NCI-H524 (cell line): ENCODE measurements at regions not wholly inside any gene's neighbourhood (a gene's known extent, or its start where the extent isn't known, plus 50 kb on each side); places are given as distances from the start of the nearest gene placed in this dataset.
A peak's percentile ranks its signal among the peaks of the same experiment; 100 is the strongest.

Experiments used
- DNase-seq, 2 experiments: peaks; one replicate each; lab custom pipeline; 2025; lab: John Stamatoyannopoulos, UW

DNA sequence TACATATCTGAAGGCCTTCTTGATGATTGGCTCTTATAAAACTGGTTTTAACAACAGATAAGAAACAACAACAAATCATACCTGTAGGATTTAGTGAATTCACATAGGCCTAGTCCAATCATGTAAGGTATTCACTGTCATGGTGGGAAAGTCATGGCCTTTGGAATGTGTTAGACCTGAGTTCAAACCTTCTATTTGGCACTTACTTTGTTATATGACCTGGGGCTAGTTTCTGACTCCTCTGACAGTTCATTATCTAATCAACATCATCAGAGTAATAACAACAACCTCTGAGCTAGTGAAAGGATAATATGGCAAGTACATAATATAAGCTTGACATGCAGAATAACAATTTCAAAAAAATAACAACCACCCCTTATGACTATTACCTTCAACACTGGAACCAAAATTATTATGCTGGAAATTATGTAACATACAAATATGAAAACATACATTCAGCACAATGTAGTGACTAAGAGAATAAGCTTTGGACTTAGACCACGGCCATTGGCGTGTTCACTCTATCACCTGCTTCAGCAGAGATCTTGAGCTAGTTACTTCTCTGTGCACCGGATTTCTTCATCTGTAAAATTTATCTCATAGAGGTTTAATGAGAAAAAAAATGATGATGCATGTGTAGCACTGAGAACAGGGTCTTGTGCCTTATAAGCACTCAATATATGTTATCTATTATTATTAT lies 597.6 kb downstream of the LMO4 start:
- no peak for DNase-seq

DNA sequence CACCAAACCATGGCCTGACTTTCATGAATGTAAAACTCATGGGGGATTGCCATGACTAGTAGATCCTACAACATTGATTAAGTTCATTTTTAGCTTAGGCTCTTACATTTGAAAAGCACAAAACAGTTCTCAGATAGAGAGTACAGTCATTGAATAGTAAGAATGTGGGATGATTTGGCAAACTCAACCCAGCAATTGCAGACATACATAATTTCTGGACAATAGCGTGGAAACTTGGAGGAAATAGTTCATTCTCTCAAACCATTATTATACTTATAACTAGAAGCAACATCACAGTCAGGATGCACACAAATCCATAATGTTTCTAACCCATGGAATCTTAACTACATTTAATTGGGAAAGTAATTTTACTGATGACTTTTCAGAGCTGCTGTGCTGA lies 598.2 kb downstream of the LMO4 start:
- no peak for DNase-seq

DNA sequence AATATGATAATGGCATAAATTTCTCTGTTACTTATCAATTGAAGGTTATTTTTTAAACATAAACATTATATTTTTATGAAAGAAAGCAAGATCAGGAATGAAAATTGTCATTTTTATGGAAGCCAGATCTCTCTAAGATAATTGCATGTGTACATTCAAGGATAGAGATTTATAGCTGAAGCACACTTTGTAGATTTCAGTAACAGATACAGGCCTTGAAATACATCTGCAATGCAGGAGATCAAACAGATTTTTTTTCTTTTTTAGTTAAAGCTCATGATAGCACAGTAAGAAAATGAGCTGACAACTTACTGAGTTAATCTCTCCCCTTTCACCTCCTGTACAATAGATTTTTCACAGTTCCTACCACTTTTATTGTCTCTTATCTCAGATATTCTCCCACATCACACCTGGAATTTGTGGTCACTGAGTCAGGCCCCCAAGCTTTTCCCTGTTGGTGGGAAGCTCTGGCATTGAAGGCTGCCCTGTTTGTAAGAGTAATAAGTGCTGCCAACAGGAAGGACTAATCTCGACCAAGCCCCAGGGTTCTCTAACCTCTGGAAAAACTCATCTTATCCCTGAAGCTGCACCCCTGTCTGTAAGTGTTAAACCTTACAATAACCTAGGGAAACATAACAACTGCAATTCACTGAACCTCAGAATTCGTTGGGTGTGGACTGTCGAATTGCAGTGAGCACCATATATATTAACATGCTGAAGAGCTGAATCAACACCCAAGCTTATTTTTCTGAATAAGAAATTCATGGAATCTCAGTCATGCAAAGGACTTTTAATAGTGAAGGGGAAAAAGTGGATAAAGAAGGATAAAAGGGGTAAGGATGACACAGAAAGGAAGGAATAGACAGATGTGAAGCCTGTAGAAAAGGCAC lies 599.0 kb downstream of the LMO4 start:
- DNase-seq = no peak

DNA sequence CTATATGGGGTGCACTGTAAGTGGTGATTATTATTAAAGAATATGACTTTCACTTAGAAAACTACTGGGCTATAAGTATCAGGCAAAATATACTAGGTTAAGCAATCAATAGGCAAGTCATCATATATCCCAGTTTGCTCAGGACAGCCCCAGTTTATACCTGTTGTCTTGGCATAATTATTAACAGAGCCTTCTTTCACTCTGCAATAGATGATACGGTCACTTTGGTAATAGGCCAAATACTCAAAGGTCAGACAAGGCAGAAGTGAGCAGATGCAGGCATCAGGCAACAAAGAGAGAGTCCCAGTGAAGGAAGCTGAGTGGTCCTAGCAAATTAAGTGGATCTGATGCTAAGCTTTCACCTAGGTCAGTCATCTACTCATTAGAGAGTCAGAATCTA lies 599.9 kb downstream of the LMO4 start:
- no peak for DNase-seq

DNA sequence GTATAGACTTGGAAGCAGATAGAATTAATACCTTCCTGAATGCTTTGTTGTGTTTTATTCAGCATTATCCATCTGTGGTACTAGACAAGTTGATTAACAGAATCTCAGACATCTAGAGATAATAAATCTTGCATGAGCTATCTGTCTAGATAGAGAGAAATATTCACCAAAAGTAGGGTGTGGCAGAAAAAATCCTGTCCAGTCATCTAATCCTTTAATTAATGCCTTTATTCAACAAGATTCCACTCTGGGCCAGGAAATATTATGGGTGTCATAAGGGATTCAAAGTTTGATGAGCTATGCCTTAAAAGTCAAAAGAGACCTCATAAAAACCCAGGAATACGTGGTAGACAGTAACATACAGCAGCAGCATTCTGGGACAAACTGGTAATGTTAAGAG lies 601.2 kb downstream of the LMO4 start:
- DNase-seq = no peak

DNA sequence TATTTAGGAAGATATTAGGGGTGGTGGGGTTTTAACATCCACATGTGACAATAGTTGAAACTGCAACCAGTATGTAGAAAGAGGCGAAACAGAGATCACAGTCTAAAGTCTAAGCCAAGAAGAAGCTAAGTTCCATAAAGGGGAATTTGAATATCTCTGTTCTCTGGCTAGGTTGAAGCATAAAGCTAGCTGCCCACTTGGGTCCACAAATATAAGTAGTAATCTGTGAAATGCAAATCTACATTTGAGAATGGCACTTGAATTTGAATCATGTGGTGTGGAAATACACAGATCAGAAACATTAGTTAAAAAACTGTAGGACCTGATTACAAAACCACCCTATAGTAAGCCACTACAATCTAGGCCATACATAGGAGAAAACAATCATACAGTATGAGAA lies 602.1 kb downstream of the LMO4 start:
- no peak for DNase-seq

DNA sequence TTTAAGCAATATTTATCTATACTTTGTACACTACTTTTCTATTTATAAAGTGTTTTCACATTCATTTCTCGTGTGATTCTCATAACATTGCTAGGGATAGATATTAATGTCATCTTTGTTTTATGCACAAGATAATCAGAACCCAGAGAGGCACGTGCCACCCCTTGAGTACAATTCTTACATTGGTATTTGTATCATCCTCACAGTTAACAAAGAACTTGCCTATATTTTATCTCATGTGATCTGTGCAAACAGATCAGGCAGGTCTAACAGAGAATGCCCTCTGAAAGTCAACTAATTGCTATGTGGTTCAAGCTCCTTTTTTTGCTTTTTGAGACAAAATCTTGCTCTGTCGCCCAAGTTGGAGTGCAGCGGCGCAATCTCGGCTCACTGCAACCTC lies 604.5 kb downstream of the LMO4 start:
- no peak for DNase-seq

DNA sequence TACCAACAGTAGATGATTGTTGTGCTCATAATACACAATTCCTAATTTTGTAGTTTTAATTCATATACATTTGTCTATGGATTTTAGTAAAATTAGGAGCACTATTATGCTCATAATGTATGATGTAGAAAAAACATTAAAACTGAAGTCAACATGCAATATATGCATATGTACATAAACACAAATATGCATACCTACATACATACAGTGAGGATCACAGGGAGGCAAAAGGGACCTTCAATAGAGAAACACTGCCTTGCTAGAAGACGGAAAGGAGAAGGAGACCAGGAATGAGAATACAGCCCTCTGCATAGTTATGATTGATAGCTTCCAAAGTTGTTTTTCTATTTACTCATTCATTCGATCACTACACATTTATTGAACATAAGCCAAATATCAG lies 606.5 kb downstream of the LMO4 start:
- no peak for DNase-seq

DNA sequence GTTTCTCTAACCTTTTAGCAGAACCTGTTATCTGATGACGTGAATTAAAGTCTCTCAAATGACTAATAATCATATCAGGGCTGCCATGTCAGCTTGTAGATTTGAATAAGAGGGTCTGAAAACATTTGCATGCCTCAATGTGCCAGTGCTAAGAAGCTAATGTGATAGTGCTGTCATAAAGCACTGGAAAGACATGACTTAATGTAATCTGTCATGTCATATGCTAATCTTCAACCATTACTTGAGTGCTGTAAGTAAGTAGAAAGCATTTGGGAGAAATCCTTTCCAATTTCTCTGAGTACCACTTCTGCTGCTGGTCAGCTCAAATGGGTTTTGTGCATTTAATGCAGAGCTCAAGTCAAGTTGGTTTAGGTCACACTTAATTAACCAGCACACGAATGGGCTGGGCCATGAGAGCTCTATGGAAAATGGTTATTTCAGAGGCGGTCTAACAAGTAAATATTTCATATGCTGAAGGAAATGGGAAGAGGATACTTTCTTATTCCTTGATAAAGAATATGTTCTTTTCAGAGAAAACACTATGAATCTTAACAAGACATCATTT lies 609.2 kb downstream of the LMO4 start:
- DNase-seq = peak; percentile 55 to 87

DNA sequence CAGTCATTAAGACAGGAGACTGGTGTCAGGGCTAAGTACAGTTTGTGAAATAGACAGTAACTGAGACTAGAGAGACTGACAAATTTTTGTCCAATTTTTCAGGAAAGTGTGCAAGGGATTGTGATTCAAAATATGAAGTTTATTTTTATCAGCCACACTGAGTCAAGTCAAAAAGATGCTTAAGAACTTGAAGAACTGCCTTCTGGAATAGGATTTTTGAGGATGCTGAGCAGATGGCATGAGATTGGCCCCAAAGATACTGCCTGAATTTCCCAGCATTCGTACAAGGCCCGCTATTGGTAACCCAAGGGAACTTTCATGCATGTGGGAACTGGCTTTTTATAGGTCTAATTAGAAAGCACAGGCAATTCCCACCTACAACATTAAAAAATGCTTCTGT lies 610.0 kb downstream of the LMO4 start:
- DNase-seq = peak; percentile 10 to 55

DNA sequence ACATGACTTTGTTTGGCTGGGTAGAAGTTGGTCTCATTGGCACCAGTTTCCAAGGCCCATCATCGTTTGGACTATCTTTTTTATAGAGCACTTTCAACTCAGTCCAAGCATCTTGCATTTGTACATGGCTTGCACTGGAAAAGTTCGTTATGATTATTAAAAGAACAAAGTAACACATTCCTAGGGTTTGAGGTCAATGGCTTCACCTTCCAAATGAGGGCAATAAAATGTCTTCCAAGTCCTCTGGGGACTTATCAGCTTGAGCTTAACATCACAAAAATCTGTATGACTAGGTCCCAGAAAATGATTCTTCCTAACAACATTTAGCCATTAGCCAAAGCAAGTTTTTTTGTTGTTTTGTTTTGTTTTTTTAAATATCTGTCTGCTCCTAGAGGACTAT lies 610.8 kb downstream of the LMO4 start:
- DNase-seq = no peak

DNA sequence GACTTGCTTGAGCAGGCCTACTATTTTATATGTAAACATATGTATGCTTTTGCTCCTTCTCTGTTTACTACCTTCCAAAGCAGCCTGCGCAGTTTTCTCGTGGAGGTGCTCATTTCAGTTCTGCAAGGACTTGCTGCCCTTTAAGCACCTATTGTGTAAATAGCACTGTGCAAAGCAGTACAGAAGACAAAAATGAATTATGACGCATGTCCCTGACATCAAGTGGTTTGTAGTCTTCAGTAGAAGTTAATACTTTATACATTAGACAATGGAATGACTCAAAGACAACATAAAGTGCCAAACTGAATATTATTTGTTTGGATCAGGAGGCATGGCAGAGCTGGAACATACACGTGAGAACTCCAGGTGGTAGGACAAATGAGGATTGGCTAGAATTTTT lies 611.7 kb downstream of the LMO4 start:
- DNase-seq = no peak

DNA sequence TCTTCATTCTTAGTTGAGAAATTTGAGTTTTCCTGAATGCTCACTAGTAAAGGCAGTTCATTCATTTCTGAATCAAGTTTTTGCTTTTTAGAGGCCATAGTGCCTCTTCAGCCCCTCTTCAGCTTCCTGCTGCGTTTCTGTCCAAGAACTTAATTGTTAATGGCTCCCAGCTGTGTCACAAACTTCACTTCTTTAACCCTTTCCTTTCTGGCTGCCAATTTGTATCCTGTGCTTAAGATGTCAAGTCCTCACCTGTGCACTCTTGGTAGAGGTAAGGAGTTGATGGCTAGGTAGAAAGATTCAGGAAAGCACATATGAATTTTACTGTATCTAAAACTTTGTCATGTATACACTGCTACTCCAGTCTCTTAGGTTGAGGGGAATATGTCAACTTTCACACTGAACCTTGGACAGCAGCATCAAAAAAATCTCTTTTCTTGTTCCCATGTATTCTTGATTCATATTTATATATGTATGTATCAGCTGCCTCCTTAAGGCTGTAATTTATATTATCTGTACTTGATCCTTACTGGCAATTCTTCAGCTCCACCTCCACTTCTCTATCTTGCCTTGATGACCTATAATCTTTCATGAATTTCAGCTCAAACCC lies 612.8 kb downstream of the LMO4 start:
- DNase-seq = no peak

DNA sequence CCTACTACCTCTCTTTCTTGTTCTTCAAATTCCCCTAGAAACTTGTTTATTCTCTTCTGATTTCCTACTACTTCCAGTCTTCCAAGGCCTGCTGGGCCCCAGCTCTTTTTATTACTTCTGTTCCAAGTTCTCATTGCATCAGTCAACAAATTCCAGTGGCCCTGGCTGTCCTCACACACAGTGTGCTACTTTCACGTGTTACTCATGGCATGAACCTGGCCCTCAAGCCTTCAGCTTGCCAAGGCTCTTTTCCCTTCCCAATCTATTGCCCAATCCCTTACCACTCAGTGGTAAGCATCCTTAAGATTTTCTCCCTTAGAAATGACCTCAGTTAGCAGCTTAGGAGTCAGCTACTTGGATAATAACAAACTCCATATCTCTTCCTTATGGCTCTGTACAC lies 613.5 kb downstream of the LMO4 start:
- no peak for DNase-seq

DNA sequence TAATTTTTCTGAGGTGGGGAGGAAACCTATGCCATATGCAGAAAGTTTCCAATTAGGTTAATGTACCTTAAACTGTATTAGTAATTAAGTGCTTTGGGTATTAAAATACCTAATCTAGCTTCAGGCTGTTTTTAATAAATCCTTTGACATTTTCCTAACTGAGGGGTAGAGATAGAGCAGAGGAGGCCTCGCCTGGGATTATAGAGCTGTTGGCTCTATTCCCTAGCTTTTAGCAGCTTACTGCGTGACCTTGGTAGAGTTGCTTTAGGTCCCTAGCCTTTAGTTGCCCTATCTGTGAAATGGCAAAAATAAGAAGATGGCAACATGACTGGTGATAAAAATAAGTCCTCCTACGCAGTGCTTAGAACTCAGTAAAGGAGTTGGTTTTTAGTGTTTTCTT lies 621.0 kb downstream of the LMO4 start:
- DNase-seq = peak in 1 of 2 experiments; percentile 14

DNA sequence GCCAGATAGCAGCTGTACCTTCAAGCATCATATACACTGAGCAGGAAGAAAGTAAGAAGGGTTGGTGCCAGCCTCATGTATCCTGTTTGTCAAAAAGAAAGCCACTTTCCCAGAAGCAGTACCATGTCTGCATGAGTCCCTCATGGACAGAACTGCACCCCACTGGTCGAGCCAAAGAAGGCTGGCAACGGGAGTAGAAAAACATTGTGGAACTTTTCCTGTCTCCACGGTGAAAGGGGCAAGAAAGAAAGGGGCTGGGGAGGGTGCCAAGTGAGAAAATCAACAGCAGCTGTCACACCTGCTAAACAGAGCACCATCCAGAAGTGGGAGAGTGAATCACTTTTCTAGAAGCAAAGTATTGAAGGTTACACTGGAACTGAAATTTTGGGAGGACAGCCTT lies 621.7 kb downstream of the LMO4 start:
- no peak for DNase-seq

DNA sequence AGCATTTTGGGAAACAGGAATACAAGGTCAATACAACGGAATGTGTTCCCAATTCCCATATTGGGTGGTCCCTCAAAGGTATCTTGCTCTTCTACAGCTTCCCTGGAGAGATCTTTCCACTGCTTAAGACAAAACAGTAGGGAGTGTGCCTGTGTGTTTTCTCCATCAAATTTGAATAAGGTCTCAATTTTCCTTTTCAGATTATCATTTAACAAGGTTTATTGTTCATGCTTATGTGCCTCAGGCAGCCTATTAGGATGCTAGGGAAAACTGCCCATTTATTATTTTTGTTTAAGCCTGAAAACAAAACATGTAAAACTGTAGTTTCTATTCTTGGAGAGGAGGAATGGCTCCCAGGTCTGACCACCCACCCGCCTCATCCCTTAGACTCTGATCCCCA lies 622.7 kb downstream of the LMO4 start:
- DNase-seq = no peak

DNA sequence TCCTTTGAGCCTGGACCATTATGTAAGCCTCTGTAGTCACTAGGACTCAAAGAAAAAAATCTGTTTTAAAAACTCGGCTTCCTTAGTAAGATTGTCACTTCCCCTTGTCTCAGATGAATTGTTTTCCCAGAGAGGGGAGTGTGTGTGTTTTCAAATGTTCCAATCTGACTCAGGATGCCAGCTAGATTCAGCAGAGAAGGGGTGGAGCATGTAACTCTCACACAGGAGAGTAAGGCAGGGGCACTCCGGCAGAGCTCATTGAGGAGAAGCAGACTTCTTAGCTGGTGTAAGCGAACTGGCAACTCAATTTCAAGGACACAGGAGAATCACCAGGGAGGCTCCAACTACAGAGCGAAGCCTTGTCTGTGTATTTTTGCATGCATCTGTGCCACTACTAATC lies 623.2 kb downstream of the LMO4 start:
- no peak for DNase-seq

DNA sequence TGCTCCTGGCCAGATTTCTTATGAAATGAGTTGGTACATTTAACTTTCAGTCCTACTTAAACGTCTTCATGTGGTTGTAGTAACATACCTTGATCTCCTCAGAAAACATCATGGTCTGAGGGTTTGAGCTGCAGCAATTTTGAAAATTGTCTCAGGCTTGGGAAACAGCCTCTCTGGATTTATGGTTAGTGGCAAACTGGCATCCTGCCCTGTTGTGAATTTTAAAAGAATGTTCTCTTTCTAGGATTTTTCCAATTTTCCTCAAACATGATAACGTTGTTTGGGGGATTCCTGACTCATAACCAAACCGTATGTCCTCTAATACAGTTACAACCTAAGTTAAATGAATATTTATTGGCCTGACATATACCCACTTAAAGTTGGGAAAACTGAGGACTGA lies 624.4 kb downstream of the LMO4 start:
- DNase-seq = no peak

DNA sequence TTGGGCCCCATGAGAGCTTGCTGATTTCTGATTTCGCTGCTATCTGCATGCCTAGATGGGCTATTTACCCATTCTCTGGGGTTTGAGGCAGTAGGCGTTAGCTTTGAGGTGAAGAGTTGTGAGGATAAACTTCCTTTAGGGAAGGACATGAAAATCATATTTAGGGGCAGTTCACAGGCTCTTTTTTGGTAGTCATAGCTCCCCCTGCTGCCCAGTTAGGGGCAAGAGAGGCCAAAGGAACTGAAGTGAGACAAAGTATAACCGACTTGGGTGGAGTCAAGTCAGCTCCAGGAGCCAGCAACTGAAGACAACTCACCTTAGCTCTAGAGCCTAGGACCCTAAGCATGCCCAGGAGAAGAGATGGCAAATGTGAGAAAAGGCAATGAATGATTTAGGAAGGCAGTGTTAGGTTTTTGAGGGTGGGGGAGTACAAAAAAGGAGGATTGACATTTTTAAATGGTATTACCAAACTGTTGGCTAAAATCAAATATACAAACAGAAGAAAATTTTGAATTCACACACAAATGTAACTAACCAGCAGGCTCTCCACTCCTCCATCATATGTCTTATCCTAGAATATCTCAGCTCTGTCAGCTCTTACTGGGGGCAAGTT lies 625.2 kb downstream of the LMO4 start:
- DNase-seq = peak; percentile 41 to 71

DNA sequence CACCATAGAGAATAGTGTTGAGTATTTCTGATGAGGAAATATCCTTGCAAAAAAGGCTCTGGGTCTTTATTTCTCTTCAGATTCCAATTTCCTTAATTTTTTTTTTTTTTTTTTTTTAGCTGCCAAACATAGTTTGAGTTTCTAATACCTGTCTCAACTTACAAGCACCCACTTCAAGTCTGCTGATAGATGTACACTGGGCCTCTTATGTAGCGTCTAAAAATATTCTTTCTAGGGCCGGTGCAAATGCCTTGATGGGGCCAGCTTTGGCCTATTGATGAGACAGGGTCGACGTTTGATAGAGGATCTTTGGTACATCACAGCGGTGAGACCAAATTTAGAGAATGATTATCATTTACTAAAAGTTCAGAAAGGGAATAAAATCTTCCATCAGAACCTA lies 626.4 kb downstream of the LMO4 start:
- no peak for DNase-seq

DNA sequence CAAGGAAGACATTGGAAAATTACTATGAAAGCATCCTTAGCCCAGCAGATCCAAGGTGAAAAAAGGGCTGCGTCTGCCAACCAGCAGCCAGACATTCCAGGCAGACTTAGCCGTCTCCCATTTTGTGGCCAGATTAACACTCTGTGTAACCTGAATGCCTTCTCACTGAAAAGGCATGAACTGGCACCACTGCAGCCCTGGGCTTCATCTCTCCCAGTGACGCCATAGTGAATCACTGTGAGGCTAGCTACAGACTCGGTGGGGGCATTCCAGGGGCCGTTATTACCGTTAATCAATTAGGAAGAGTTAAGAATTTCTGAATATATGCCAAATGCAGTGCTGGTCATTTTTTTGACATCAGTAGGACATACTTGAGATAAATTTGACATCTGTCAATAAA lies 627.4 kb downstream of the LMO4 start:
- DNase-seq = no peak
